SK-N-SH treated with all-trans-retinoic acid at 6 μM for 48 hours (cell line): ENCODE measurements at regions not wholly inside any gene's neighbourhood (a gene's known extent, or its start where the extent isn't known, plus 50 kb on each side); places are given as distances from the start of the nearest gene placed in this dataset.

ENCODE experiments used
- ARNTL ChIP-seq: fragments of 450-650 bp; formaldehyde crosslinking; IDR thresholded peaks from 2 replicates; pipeline ENCODE4 v1.5.0; 2020; ENCODE audit warnings: low read depth, mild to moderate bottlenecking, moderate library complexity, borderline replicate concordance
- CSDC2 ChIP-seq: fragments of 250-450 bp; sonication (Bioruptor Pico); IDR thresholded peaks from 2 replicates; pipeline ENCODE4 v1.5.0; 2020; ENCODE audit warnings: mild to moderate bottlenecking, moderate library complexity
- CSRNP3 ChIP-seq: fragments of 250-450 bp; sonication (Bioruptor Pico); IDR thresholded peaks from 2 replicates; pipeline ENCODE4 v1.5.1; 2021; ENCODE audit warnings: mild to moderate bottlenecking, moderate library complexity
- ESRRG ChIP-seq: fragments of 250-450 bp; sonication (Bioruptor Pico); IDR thresholded peaks from 2 replicates; pipeline ENCODE4 v1.6.1; 2021; ENCODE audit warnings: mild to moderate bottlenecking
- GLIS3 ChIP-seq: fragments of 250-450 bp; sonication (Bioruptor Pico); IDR thresholded peaks from 2 replicates; pipeline ENCODE4 v1.5.0; 2020; ENCODE audit warnings: mild to moderate bottlenecking, moderate library complexity
- ISL1 ChIP-seq: fragments of 250-450 bp; sonication (Bioruptor Pico); IDR thresholded peaks from 2 replicates; pipeline ENCODE4 v2.1.2; 2022; ENCODE audit warnings: mild to moderate bottlenecking, moderate library complexity
- PATZ1 ChIP-seq: fragments of 250-450 bp; sonication (Bioruptor Pico); IDR thresholded peaks from 2 replicates; pipeline ENCODE4 v1.8.0; 2020; ENCODE audit warnings: mild to moderate bottlenecking, moderate library complexity, borderline replicate concordance
- POU6F1 ChIP-seq: fragments of 250-450 bp; sonication (Bioruptor Pico); IDR thresholded peaks from 2 replicates; pipeline ENCODE4 v1.8.0; 2021; ENCODE audit warnings: low read depth, mild to moderate bottlenecking, moderate library complexity, borderline replicate concordance
- RARB ChIP-seq: fragments of 250-450 bp; sonication (Bioruptor Pico); IDR thresholded peaks from 2 replicates; pipeline ENCODE4 v1.8.0; 2021; ENCODE audit warnings: mild to moderate bottlenecking, moderate library complexity
- TOX ChIP-seq: fragments of 250-450 bp; sonication (Bioruptor Pico); IDR thresholded peaks from 2 replicates; pipeline ENCODE4 v1.8.0; 2021; ENCODE audit warnings: mild to moderate bottlenecking, moderate library complexity, borderline replicate concordance
- ZC3H10 ChIP-seq: fragments of 250-450 bp; sonication (Bioruptor Pico); IDR thresholded peaks from 2 replicates; pipeline ENCODE4 v1.5.1; 2021; ENCODE audit warnings: mild to moderate bottlenecking, moderate library complexity
- ZFP3 ChIP-seq: fragments of 250-450 bp; sonication (Bioruptor Pico); IDR thresholded peaks from 2 replicates; pipeline ENCODE4 v1.5.0; 2020; ENCODE audit warnings: mild to moderate bottlenecking, moderate library complexity
- ZFP30 ChIP-seq: fragments of 450-650 bp; formaldehyde crosslinking; IDR thresholded peaks from 2 replicates; pipeline ENCODE4 v1.5.0; 2022; ENCODE audit warnings: mild to moderate bottlenecking, moderate library complexity
- ZNF8 ChIP-seq: fragments of 450-650 bp; formaldehyde crosslinking; IDR thresholded peaks from 2 replicates; pipeline ENCODE4 v1.5.0; 2020; ENCODE audit warnings: mild to moderate bottlenecking, moderate library complexity

GRCh38 chr15:81899730-81900129 is 146.1 kb downstream of the MEX3B start:
- TF ChIP-seq ZFP30 (CRISPR knock-in tag) (no peak), CSRNP3 (no peak), ZFP3 (CRISPR knock-in tag) (no peak), POU6F1 (CRISPR knock-in tag) (no peak), ZNF8 (no peak), PATZ1 (CRISPR knock-in tag) (no peak), TOX (CRISPR knock-in tag) (no peak), ISL1 (CRISPR knock-in tag) (no peak), RARB (CRISPR knock-in tag) (no peak), CSDC2 (CRISPR knock-in tag) (no peak), ARNTL (CRISPR knock-in tag) (no peak), ESRRG (CRISPR knock-in tag) (no peak), GLIS3 (no peak), ZC3H10 (CRISPR knock-in tag) (no peak)
